ENCODE measurements at regions not wholly inside any gene's neighbourhood (a gene's known extent, or its start where the extent isn't known, plus 50 kb on each side); places are given as distances from the start of the nearest gene placed in this dataset.
"Not testable (repeated sequence)": the region's sequence is repeated elsewhere in the genome, so short reads cannot be mapped to it uniquely, and the experiment has no call there.

DNA sequence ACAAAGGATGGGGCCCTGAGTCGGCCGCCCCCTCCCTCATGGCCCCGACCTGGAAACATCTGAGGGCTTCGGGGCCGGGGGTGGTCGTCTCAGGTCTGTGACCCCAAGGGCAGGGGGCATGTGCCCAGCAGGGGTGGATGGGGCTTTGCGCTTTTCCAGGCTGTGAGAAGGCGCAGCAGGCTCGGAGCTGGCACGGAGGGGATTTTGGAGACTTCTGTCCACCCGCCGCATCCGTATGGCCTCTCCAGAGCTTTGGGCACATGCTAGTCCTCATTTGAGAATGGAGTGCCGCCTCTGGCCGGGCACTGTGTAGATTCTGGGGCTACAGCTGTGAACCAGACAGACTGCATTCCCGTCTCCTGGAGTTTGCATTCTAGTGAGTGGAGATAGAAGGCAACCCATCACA lies 66.1 kb upstream of the WNT4 start:
- 44% methylated on average over 16 of the region's 16 CpGs for WGBS
- intact Hi-C loops (cut with DNase I), result no loop called here
- no peaks in the 10 kb centered on the region for H3K9me3 ChIP-seq (ENCODE audit: control insufficient read depth, low read length)
- ATAC-seq, result no peak
- no peak overlapping the region for H3K27ac ChIP-seq (ENCODE audit: low read length)
- no peaks in the 10 kb centered on the region for H3K4me1 ChIP-seq (ENCODE audit: control insufficient read depth, insufficient read depth, low read length)
- H3K27me3 ChIP-seq (ENCODE audit: control insufficient read depth, insufficient read depth), result no peaks in the 10 kb centered on the region
- no peak overlapping the region for H3K4me3 ChIP-seq (ENCODE audit: low read length)
- no peak for DNase-seq

DNA sequence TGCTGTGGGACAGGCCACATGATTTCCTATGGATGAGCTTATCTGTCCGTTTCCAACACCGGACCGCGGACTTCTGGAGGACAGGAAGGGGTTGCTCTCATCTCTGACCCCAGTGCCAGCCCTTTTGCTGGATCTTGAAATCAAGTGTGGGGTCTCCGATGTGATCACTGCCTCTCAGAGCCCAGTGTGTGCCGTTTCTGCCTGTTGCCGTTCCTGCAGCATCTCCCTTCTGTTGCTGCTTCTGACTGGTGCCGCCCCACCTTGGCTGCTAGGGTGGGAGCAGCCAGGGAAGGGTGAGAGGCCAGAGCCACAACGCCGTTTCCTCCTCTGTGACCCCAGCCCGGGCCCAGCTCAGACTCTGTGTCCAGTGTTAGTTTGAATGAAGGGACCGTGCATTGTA lies 67.3 kb upstream of the WNT4 start:
- no peak overlapping the region for H3K27ac ChIP-seq (ENCODE audit: low read length)
- intact Hi-C loops (cut with DNase I), result no loop called here
- H3K4me3 ChIP-seq (ENCODE audit: low read length), result no peak overlapping the region
- 44% methylated on average over 12 of the region's 12 CpGs for WGBS
- H3K9me3 ChIP-seq (ENCODE audit: control insufficient read depth, low read length), result no peaks in the 10 kb centered on the region
- ATAC-seq (no peak), DNase-seq (no peak)
- H3K27me3 ChIP-seq (ENCODE audit: control insufficient read depth, insufficient read depth), result no peaks in the 10 kb centered on the region
- no peaks in the 10 kb centered on the region for H3K4me1 ChIP-seq (ENCODE audit: control insufficient read depth, insufficient read depth, low read length)

DNA sequence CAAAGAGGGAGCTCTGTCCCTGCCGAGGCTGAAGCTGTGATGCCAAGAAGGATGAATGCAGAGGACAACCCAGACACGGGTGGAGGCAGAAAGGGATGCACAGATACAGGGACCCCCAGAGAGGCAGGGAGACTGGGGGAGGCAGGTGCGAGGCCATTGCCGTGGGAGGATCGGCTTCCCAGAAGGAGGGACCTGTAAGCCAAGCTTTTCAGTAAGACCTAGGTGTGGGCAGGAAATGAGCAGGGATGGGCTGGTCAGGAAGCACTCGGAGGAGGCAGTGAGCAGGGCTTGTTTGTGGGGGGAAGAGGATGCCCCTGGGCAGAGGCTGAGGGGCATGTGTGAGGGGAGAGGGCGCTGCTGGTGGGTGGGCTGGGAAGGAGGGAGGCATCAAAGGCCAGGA lies 67.7 kb upstream of the WNT4 start:
- no peak for ATAC-seq
- DNase-seq, result no peak
- 41% methylated on average over 7 of the region's 7 CpGs for WGBS
- intact Hi-C loops (cut with DNase I), result no loop called here
- H3K4me1 ChIP-seq (ENCODE audit: control insufficient read depth, insufficient read depth, low read length), result no peaks in the 10 kb centered on the region
- H3K9me3 ChIP-seq (ENCODE audit: control insufficient read depth, low read length), result no peaks in the 10 kb centered on the region
- no peak overlapping the region for H3K4me3 ChIP-seq (ENCODE audit: low read length)
- no peak overlapping the region for H3K27ac ChIP-seq (ENCODE audit: low read length)
- H3K27me3 ChIP-seq (ENCODE audit: control insufficient read depth, insufficient read depth), result no peaks in the 10 kb centered on the region

DNA sequence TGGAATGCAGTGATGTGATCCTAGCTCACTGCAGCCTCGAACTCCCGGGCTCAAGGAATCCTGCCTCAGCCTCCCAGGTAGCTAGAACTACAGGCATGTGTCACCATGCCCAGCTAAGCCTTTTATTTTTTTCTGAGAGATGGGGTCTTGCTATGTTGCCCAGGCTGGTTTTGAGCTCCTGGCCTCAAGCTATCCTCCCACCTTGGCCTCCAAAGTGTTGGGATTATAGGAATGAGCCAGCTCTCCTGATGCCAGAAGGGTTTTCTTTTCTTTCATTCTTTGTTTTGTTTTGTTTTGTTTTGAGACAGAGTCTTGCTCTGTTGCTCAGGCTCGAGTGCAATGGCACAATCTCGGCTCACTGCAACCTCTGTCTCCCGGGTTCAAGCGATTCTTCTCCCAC lies 68.6 kb upstream of the WNT4 start:
- H3K4me1 ChIP-seq (ENCODE audit: control insufficient read depth, insufficient read depth, low read length); ATAC-seq; H3K9me3 ChIP-seq (ENCODE audit: control insufficient read depth, low read length); intact Hi-C loops (cut with DNase I); H3K4me3 ChIP-seq (ENCODE audit: low read length); H3K27me3 ChIP-seq (ENCODE audit: control insufficient read depth, insufficient read depth); DNase-seq; H3K27ac ChIP-seq (ENCODE audit: low read length): not testable (repeated sequence)
- WGBS, result 79% methylated on average over 6 of the region's 6 CpGs

DNA sequence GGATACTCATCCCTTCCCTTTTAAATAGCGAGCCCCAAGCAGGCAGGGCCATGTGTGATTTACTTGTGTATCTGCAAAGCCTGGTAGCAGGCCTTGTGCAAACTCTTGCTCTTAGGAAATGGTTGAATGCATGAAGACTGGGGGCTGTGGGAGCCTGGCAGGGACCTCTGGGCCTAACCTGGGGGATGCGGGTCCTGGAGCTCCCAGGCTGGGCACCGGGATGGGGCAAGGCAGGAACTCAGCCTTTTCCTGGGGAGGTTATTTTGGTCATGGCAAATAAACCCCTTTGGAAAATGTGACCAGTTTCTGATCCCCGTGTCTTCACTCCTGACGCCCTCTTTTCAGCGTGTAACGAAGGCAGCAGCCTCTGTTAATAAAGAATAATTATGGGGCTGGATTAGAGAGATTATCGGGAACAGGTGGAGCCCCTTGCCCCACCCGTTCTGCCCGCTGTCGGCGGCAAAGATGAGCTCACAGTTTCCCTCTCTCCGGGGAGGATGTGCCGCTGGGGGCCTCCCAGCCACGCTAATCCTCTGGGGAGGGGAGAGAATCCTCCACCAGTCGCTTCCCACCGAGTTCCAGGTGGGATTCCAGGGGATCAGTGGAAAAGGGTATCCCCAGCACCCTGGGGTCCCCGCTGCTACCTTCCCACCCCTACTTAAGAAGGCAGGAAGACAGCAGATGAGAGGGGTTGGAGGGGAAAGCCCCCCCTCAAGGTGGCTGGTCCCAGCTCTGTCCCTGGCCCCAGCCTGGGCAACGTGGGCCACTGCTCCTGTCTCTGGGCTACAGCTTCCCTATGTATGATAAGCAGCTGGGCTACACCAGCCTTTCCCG lies 69.7 kb upstream of the WNT4 start:
- no peaks in the 10 kb centered on the region for H3K27me3 ChIP-seq (ENCODE audit: control insufficient read depth, insufficient read depth)
- intact Hi-C loops (cut with DNase I), result no loop called here
- WGBS, result 29% methylated on average over 20 of the region's 20 CpGs
- ATAC-seq (no peak), DNase-seq (no peak)
- no peak overlapping the region for H3K27ac ChIP-seq (ENCODE audit: low read length)
- H3K4me1 ChIP-seq (ENCODE audit: control insufficient read depth, insufficient read depth, low read length), result no peaks in the 10 kb centered on the region
- H3K9me3 ChIP-seq (ENCODE audit: control insufficient read depth, low read length), result no peaks in the 10 kb centered on the region
- no peak overlapping the region for H3K4me3 ChIP-seq (ENCODE audit: low read length)

DNA sequence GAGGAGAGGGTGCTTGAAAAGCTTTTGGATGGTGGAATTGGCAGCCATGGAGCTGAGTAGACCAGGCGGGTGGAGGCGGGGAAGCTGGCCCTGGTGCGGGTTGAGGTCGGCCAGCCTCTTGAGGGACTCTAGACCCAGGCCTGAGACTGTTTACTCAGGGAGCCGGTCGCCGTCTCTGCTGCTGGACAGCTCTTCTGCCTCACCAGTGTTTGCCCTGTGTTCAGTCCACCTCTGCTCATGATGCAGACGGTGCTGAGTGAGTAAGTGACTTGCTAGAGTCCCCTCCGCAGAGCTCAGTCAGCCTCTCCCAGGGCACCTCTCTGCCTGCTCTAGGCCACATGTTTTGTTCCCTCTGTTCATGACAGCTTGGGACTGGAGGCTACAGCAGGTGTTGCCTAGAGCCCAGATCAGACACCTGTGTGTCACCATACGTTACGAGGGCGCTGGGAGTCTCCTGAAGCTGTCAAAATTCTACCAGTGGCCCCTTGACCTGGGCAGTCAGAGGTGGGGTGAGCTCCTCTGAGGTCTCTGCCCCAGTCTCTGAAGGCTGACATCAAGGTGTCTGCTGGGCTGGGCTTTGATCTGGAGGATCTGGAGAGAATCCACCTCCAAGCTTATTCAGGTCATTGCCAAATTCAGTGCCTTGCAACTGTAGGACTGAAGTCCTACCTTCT lies 73.5 kb upstream of the WNT4 start:
- Histone ChIP-seq H3K27me3 (ENCODE audit: control insufficient read depth, insufficient read depth) (no peaks in the 10 kb centered on the region), H3K9me3 (ENCODE audit: control insufficient read depth, low read length) (no peaks in the 10 kb centered on the region), H3K4me1 (ENCODE audit: control insufficient read depth, insufficient read depth, low read length) (no peaks in the 10 kb centered on the region), H3K4me3 (ENCODE audit: low read length) (no peak overlapping the region), H3K27ac (ENCODE audit: low read length) (no peak overlapping the region)
- ATAC-seq, result peak in 1 of 2 donors; percentile 33
- intact Hi-C loops (cut with DNase I), result no loop called here
- no peak for DNase-seq
- 41% methylated on average over 12 of the region's 12 CpGs for WGBS

DNA sequence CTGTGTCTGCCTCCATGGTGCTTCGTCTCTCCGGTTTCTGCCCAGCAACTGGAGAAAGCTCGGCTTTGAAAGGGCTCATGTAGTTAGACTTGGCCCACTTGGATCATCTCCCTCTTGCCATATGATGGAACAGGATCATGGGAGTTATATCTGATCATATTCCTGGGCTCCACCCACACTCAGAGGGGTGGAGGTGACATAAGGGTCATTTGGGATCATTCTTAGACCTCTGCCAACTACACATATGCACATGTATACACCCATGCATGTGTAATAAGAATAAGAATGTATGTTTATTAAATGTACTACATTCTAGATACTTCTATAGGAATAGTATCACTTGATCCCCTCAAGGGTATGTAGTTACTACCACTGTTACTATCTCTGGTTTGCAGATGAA lies 74.1 kb upstream of the WNT4 start:
- H3K4me1 ChIP-seq (ENCODE audit: control insufficient read depth, insufficient read depth, low read length), result no peaks in the 10 kb centered on the region
- intact Hi-C loops (cut with DNase I), result no loop called here
- WGBS, result 89% methylated on average over 3 of the region's 3 CpGs

DNA sequence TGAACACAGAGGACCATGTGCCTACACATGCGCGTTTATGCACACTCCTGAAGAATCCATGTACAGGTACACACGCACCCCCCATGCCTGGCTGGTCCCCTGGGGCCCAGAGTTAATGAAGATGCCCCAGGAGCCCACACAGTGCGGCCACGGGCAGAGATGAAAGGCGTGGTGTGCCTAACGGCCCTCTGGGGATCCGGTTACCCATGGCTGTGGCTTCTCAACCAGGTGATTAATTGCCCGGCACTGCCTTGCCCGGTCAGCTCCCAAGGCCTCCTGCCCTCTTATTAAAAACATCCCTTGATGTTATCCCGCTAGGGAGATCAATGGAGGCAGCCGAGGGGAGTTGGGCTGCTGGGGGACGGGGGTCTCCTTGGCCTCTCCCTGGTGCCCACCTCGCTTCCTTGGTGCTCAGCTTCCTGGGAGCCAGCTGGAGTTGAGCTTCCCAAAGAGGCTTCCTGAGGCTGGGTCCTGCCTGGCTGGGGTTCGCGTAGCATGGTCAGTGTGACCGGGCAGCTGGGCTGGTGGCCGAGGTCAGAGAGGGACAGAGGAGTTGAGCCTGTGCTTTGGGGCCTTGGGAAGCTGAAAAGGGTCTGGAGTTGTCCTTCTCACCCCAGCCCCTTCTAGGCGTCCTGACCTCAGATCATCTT lies 75.0 kb upstream of the WNT4 start:
- no peaks in the 10 kb centered on the region for H3K27me3 ChIP-seq (ENCODE audit: control insufficient read depth, insufficient read depth)
- DNase-seq (no peak), ATAC-seq (no peak)
- H3K4me3 ChIP-seq (ENCODE audit: low read length), result no peak overlapping the region
- H3K27ac ChIP-seq (ENCODE audit: low read length), result no peak overlapping the region
- H3K4me1 ChIP-seq (ENCODE audit: control insufficient read depth, insufficient read depth, low read length), result no peaks in the 10 kb centered on the region
- WGBS, result 79% methylated on average over 19 of the region's 19 CpGs
- intact Hi-C loops (cut with DNase I), result no loop called here
- H3K9me3 ChIP-seq (ENCODE audit: control insufficient read depth, low read length), result no peaks in the 10 kb centered on the region

More for the DNA sequence above, 74.1 kb upstream of the WNT4 start:
- no peaks in the 10 kb centered on the region for H3K9me3 ChIP-seq (ENCODE audit: control insufficient read depth, low read length)
- H3K27ac ChIP-seq (ENCODE audit: low read length), result no peak overlapping the region
- H3K27me3 ChIP-seq (ENCODE audit: control insufficient read depth, insufficient read depth), result no peaks in the 10 kb centered on the region
- H3K4me3 ChIP-seq (ENCODE audit: low read length), result no peak overlapping the region
- ATAC-seq (no peak), DNase-seq (no peak)

DNA sequence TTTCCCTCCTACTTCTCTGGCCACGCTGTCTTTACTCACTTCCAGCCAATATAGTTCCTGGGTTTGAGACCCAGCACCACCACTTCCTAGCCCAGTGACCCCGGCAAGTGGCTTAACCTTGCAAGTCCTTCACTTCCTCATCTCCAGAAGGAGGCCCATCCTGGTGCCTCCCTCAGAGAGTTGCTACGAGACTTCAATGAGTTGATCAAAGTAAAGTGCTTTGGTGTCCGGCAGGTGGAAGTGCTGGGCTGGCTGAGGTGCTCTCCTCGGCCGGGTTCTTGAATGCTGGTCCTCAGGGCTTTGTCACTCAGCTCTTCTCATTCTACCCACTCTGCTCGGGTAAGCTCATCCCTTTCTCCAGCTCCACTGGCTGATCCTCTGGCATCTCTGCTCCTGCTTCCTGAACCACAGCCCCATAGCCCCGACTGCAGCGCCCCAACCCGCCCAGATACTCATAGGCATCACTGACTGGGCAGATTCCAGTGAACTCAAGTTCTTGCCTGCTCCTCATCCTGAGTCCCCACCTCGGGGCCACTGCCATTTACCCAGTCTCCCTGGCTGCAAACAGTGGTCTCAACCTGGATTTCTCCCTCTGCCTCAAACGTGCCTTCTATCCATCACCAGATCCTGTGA lies 75.8 kb upstream of the WNT4 start:
- ATAC-seq (no peak), DNase-seq (no peak)
- WGBS, result 80% methylated on average over 12 of the region's 12 CpGs
- H3K4me1 ChIP-seq (ENCODE audit: control insufficient read depth, insufficient read depth, low read length), result no peaks in the 10 kb centered on the region
- no peaks in the 10 kb centered on the region for H3K9me3 ChIP-seq (ENCODE audit: control insufficient read depth, low read length)
- H3K4me3 ChIP-seq (ENCODE audit: low read length), result no peak overlapping the region
- H3K27ac ChIP-seq (ENCODE audit: low read length), result no peak overlapping the region
- intact Hi-C loops (cut with DNase I), result no loop called here
- no peaks in the 10 kb centered on the region for H3K27me3 ChIP-seq (ENCODE audit: control insufficient read depth, insufficient read depth)

DNA sequence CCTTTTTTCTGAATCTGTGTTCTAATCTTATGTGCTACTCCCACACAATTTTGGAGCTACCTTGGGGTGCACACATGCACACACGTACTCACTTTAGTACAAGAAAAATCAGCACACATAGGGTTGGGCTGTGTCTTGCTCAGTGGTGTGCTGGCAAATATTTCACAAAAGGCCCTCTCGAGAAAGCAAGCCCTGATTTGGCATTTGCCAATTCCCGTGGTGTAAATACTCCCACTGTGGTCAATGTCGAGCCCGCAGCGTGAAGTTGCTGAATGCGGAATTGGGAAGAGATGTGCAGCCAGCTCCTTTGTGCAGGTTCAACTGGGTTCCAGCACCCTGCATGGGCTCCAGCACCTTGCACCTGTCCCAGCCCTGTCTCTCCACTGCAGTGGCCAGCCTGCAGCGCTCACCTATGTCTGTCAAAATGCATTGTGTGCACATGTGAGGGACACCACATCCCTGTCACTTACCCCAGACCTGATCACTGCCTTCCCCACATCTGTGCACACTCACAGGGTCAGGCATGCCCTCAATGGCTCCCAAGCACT lies 78.4 kb upstream of the WNT4 start:
- H3K4me1 ChIP-seq (ENCODE audit: control insufficient read depth, insufficient read depth, low read length), result no peaks in the 10 kb centered on the region
- no peak for DNase-seq
- no peak overlapping the region for H3K27ac ChIP-seq (ENCODE audit: low read length)
- H3K27me3 ChIP-seq (ENCODE audit: control insufficient read depth, insufficient read depth), result no peaks in the 10 kb centered on the region
- intact Hi-C loops (cut with DNase I), result no loop called here
- no peak overlapping the region for H3K4me3 ChIP-seq (ENCODE audit: low read length)
- WGBS, result 89% methylated on average over 8 of the region's 8 CpGs
- H3K9me3 ChIP-seq (ENCODE audit: control insufficient read depth, low read length), result peaks cover 2% of the 10 kb centered on the region
- ATAC-seq, result no peak

DNA sequence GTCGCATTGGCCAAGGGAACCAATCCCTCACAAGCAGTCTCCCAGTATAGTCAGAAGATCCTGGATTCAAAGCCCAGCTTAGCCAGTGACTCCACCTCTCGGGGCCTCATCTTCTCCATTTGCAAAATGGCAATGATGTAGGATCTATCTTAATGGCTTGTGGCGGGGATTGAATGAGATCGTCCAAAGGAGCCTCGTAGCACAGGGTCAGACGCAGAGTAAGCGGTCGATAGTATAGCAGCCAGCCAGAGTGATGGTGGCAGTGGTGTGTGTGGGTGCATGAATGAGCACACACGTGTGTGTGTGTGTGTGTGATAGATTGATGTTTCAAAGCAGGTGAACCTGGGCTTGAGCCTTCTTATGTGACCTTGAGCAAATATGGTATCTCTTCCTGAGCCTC lies 79.8 kb upstream of the WNT4 start:
- ATAC-seq, result no peak
- Histone ChIP-seq H3K4me1 (ENCODE audit: control insufficient read depth, insufficient read depth, low read length) (no peaks in the 10 kb centered on the region), H3K9me3 (ENCODE audit: control insufficient read depth, low read length) (peaks cover 2% of the 10 kb centered on the region), H3K27me3 (ENCODE audit: control insufficient read depth, insufficient read depth) (no peaks in the 10 kb centered on the region), H3K4me3 (ENCODE audit: low read length) (no peak overlapping the region), H3K27ac (ENCODE audit: low read length) (no peak overlapping the region)
- WGBS, result 73% methylated on average over 9 of the region's 9 CpGs
- DNase-seq, result no peak
- intact Hi-C loops (cut with DNase I), result no loop called here
